ENCODE measurements at regions not wholly inside any gene's neighbourhood (a gene's known extent, or its start where the extent isn't known, plus 50 kb on each side); places are given as distances from the start of the nearest gene placed in this dataset.

- intact Hi-C loops (cut with micrococcal nuclease): no loop called here
Observed at GRCh38 chr12:126159139-126159538, 1093.9 kb downstream of the AACS start.

More at GRCh38 chr12:126159139-126159538, 1093.9 kb downstream of the AACS start:
- TF ChIP-seq GATA2 (IDR thresholded peaks at IDR 0.05; ENCODE audit: insufficient read depth, insufficient read length, low read depth, low read length) (no peak), EZH2 (IDR thresholded peaks at IDR 0.05; ENCODE audit: borderline replicate concordance, low read depth, low read length, severe bottlenecking) (no peak), CTCF (IDR thresholded peaks at IDR 0.05; ENCODE audit: extremely low read depth in 1 of 2, insufficient read depth in 1 of 2, low read depth in 1 of 2, low read length in 2 of 2) (no peak), POLR2A (IDR thresholded peaks at IDR 0.05; ENCODE audit: low read depth, low read length) (no peak), FOS (IDR thresholded peaks at IDR 0.05; ENCODE audit: borderline replicate concordance, insufficient read depth, low read length) (no peak), POLR2AphosphoS5 (IDR thresholded peaks at IDR 0.05; ENCODE audit: insufficient read depth, low read depth, low read length) (no peak), MYC (IDR thresholded peaks at IDR 0.05; ENCODE audit: low read depth, low read length) (no peak), MAX (IDR thresholded peaks at IDR 0.05; ENCODE audit: insufficient read depth, insufficient read length) (no peak), JUN (IDR thresholded peaks at IDR 0.05; ENCODE audit: borderline replicate concordance, insufficient read depth, insufficient read length, low read depth) (no peak)
- no TSS peak for BruUV-seq (replicated peaks)
- Histone ChIP-seq H3K4me2 (ENCODE audit: insufficient read depth, low read length) (no peak overlapping the region), H3K4me3 (replicated peaks in 1 of 3; ENCODE audit: insufficient read depth in 1 of 3, low read depth in 1 of 3, low read length in 3 of 3) (no peak overlapping the region), H3K4me1 (ENCODE audit: control insufficient read depth, extremely low read depth, insufficient read depth, low read length) (no peaks in the 10 kb centered on the region), H3K79me2 (ENCODE audit: control insufficient read depth, insufficient read depth, low read length) (no peaks in the 10 kb centered on the region), H3K9ac (replicated peaks; ENCODE audit: extremely low read depth, insufficient read depth, low read length) (no peak overlapping the region), H3K9me3 (replicated peaks; ENCODE audit: control insufficient read depth, insufficient read depth, low read length) (peaks cover 6% of the 10 kb centered on the region), H4K20me1 (replicated peaks; ENCODE audit: control insufficient read depth, extremely low read depth, insufficient read depth, low read length) (no peaks in the 10 kb centered on the region), H3K27ac (ENCODE audit: insufficient read depth, low read depth, low read length) (no peak overlapping the region), H3K9me1 (replicated peaks; ENCODE audit: control insufficient read depth, extremely low read depth, insufficient read depth, low read length) (no peaks in the 10 kb centered on the region), H2AFZ (ENCODE audit: low read depth, low read length) (no peak overlapping the region), H3K27me3 (ENCODE audit: control insufficient read depth in 2 of 2, insufficient read depth in 2 of 2, low read length in 2 of 2) (no peaks in the 10 kb centered on the region), H3K36me3 (ENCODE audit: control insufficient read depth in 2 of 2, extremely low read depth in 1 of 2, insufficient read depth in 2 of 2, low read length in 2 of 2) (no peaks in the 10 kb centered on the region)
- CTCF ChIA-PET: no interaction called here
- dilution Hi-C loops (cut with MboI; ENCODE audit: extremely low pct_ligation_motif_present, low sequenced_read_pairs): no loop called here
- FAIRE-seq (no peak), DNase-seq (ENCODE audit: low read depth, low spot score) (no peak)
- POLR2A ChIA-PET: no interaction called here

All from endothelial cell of umbilical vein (primary cell).